Ovary (tissue), 3 donors: ENCODE measurements at regions not wholly inside any gene's neighbourhood (a gene's known extent, or its start where the extent isn't known, plus 50 kb on each side); places are given as distances from the start of the nearest gene placed in this dataset.

Experiments used
- EP300 ChIP-seq: sonication (generic); formaldehyde crosslinking; IDR thresholded peaks from one replicate; pipeline ENCODE4 v1.6.1; 2017; ENCODE audit warnings: antibody characterized with exemption
- POLR2A ChIP-seq: fragments of 450-650 bp; IDR thresholded peaks from one replicate; pipeline ENCODE4 v1.6.1; 2017; ENCODE audit warnings: antibody characterized with exemption, mild to moderate bottlenecking, moderate library complexity
- TF ChIP-seq, protein P1 (sequence below), 3 donors: fragments of 450-650 bp in 2 of 3; fragments of 200-600 bp in 1 of 3; IDR thresholded peaks; one replicate each; pipeline versions ENCODE4 v1.5.1 to v1.8.0; 2016 to 2022; ENCODE audit warnings: antibody characterized with exemption in 3 of 3, mild to moderate bottlenecking in 1 of 3
- donor health status: DM: no; HTN: no; CAD: no.

DNA sequence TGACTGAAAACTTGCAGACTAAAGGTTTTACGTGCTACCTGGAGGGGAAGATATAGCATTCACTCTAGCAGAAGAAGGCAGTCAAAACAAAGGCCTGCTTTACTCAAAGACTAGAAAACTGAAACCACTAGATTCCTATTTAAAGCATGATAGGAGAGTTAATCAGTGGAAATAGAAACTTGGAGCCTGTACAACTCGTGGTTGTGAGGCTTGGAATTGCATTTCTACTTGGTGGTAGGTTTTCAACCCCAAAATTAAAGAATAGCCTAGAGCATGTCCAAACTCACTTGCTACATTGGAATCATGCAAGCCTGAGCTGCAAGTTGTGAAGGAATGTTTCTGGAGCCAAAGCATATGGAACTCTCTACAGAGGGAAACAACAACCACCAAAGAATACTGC is 1526.4 kb upstream of the NUDT12 start:
- TF ChIP-seq, protein P1, sequence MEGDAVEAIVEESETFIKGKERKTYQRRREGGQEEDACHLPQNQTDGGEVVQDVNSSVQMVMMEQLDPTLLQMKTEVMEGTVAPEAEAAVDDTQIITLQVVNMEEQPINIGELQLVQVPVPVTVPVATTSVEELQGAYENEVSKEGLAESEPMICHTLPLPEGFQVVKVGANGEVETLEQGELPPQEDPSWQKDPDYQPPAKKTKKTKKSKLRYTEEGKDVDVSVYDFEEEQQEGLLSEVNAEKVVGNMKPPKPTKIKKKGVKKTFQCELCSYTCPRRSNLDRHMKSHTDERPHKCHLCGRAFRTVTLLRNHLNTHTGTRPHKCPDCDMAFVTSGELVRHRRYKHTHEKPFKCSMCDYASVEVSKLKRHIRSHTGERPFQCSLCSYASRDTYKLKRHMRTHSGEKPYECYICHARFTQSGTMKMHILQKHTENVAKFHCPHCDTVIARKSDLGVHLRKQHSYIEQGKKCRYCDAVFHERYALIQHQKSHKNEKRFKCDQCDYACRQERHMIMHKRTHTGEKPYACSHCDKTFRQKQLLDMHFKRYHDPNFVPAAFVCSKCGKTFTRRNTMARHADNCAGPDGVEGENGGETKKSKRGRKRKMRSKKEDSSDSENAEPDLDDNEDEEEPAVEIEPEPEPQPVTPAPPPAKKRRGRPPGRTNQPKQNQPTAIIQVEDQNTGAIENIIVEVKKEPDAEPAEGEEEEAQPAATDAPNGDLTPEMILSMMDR (IDR thresholded peaks at IDR 0.05) = no peak
- TF ChIP-seq POLR2A (no peak), EP300 (no peak)
